ENCODE measurements at regions not wholly inside any gene's neighbourhood (a gene's known extent, or its start where the extent isn't known, plus 50 kb on each side); places are given as distances from the start of the nearest gene placed in this dataset.

DNA sequence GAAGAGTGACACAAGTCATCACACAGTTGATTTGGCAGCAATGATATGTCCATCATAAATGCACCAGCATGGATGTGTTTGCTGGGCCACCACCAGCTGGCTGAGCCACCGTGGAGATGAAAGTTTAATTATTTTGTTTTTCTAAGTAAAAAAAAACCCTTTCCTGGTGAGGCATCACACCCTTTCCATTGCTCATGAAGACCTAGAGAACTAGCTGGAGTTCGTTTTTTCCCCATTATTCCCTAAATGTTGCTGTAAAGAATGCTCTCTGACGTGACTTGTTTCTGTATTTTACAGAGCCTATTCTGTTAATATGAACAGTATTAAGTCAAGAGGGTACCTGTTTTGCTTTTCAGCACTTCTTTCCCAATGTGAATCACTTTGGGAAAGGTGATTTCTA lies 257.9 kb downstream of the MSRB3 start:
- Histone ChIP-seq H3K4me3 (replicated peaks in 1 of 4; ENCODE audit: control extremely low read depth in 1 of 4, insufficient read depth in 1 of 4, low read depth in 3 of 4, low read length in 4 of 4) (no peak overlapping the region), H3K4me2 (ENCODE audit: extremely low read depth, insufficient read depth, low read length) (no peak overlapping the region), H3K4me1 (ENCODE audit: control insufficient read depth, extremely low read depth, insufficient read depth, low read length) (peaks cover 34% of the 10 kb centered on the region), H3K9me3 (ENCODE audit: control insufficient read depth, insufficient read depth, low read depth, low read length) (no peaks in the 10 kb centered on the region), H2AFZ (ENCODE audit: low read length) (no peak overlapping the region), H3K79me2 (ENCODE audit: control insufficient read depth, insufficient read depth, low read length) (no peaks in the 10 kb centered on the region), H3K27ac (ENCODE audit: insufficient read depth, low read length) (peak overlapping the region; percentile 86), H3K9ac (ENCODE audit: insufficient read depth, low read length) (no peak overlapping the region), H3K36me3 (ENCODE audit: control insufficient read depth, insufficient read depth, low read length) (no peaks in the 10 kb centered on the region), H4K20me1 (ENCODE audit: control insufficient read depth, extremely low read depth, insufficient read depth, low read length) (no peaks in the 10 kb centered on the region), H3K27me3 (ENCODE audit: control insufficient read depth, insufficient read depth, low read length) (no peaks in the 10 kb centered on the region)
- DNase-seq (ENCODE audit: low read depth in 2 of 2): no peak
- TF ChIP-seq EZH2 (IDR thresholded peaks at IDR 0.05; ENCODE audit: low read length, missing control alignments): no peak
- TF ChIP-seq, protein P1, sequence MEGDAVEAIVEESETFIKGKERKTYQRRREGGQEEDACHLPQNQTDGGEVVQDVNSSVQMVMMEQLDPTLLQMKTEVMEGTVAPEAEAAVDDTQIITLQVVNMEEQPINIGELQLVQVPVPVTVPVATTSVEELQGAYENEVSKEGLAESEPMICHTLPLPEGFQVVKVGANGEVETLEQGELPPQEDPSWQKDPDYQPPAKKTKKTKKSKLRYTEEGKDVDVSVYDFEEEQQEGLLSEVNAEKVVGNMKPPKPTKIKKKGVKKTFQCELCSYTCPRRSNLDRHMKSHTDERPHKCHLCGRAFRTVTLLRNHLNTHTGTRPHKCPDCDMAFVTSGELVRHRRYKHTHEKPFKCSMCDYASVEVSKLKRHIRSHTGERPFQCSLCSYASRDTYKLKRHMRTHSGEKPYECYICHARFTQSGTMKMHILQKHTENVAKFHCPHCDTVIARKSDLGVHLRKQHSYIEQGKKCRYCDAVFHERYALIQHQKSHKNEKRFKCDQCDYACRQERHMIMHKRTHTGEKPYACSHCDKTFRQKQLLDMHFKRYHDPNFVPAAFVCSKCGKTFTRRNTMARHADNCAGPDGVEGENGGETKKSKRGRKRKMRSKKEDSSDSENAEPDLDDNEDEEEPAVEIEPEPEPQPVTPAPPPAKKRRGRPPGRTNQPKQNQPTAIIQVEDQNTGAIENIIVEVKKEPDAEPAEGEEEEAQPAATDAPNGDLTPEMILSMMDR (conservative IDR thresholded peaks at IDR 0.05 in 1 of 2, IDR thresholded peaks at IDR 0.05 in 1 of 2; ENCODE audit: low read depth in 1 of 2, low read length in 2 of 2): no peak

DNA sequence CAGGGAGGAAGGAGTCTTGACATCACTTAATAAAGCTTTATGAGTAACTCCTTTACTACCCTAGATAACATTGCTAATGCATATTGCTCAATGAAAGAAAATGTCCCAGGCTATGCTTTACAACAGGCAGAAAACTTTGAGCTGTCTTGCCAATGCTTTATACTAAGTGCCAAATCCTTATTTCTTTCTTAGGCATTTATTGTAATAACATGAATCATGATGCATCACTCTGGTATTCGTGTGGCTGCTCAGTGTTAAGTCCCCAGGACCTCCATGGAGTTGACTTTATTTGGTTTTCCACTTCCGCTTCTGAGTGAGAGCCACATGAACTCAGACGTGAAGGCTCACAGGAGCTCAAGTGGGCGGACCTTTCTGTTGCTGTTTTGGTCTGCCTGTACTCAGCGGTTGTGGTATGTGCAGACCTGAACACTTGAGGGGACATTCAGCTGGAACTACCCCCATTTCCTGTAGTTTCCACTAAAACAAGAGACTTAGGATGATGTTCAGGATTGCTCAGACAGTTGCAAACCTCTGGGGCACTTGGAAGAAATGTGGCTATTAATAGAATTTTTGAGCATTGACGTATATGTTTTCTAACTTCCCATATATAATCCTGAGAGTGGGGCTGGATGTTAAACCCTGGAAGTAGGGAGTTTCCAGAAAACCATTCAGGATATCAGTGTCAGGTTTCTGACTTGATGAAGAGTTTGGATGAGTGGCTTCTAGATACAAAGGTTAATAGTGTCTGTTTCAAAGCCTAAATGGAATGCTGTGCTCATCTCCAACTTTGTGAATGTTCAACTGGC lies 258.6 kb downstream of the MSRB3 start:
- Histone ChIP-seq H3K9ac (ENCODE audit: insufficient read depth, low read length) (no peak overlapping the region), H3K9me3 (ENCODE audit: control insufficient read depth, insufficient read depth, low read depth, low read length) (no peaks in the 10 kb centered on the region), H3K27ac (ENCODE audit: insufficient read depth, low read length) (peak overlapping the region; percentile 86), H3K36me3 (ENCODE audit: control insufficient read depth, insufficient read depth, low read length) (no peaks in the 10 kb centered on the region), H3K27me3 (ENCODE audit: control insufficient read depth, insufficient read depth, low read length) (no peaks in the 10 kb centered on the region), H2AFZ (ENCODE audit: low read length) (no peak overlapping the region), H4K20me1 (ENCODE audit: control insufficient read depth, extremely low read depth, insufficient read depth, low read length) (no peaks in the 10 kb centered on the region), H3K4me1 (ENCODE audit: control insufficient read depth, extremely low read depth, insufficient read depth, low read length) (peaks cover 28% of the 10 kb centered on the region), H3K4me2 (ENCODE audit: extremely low read depth, insufficient read depth, low read length) (peak overlapping the region; percentile 17), H3K79me2 (ENCODE audit: control insufficient read depth, insufficient read depth, low read length) (no peaks in the 10 kb centered on the region), H3K4me3 (replicated peaks in 1 of 4; ENCODE audit: control extremely low read depth in 1 of 4, insufficient read depth in 1 of 4, low read depth in 3 of 4, low read length in 4 of 4) (no peak overlapping the region)
- no peak for TF ChIP-seq EZH2 (IDR thresholded peaks at IDR 0.05; ENCODE audit: low read length, missing control alignments)
- TF ChIP-seq, protein P1 (conservative IDR thresholded peaks at IDR 0.05 in 1 of 2, IDR thresholded peaks at IDR 0.05 in 1 of 2; ENCODE audit: low read depth in 1 of 2, low read length in 2 of 2): no peak
- peak; percentile 100 for DNase-seq (ENCODE audit: low read depth in 2 of 2)

DNA sequence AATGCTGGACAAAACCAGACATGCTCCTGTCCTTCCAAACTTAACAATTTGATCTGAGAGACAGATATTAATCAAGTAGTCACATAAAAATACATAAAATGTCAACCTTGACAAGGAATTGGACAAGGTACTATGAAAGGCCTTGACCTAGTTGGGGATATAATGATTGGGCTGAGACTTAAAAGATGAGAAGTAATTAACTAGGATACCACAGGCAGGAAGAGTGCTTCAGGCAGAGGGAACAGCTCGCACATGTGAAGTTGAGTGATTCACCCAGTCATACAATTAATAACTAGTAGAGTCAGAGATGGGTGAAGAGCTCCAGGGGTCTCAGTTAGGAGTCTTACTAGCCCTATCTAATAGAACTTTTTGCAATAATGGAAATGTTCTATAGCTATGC lies 259.5 kb downstream of the MSRB3 start:
- Histone ChIP-seq H3K27me3 (ENCODE audit: control insufficient read depth, insufficient read depth, low read length) (no peaks in the 10 kb centered on the region), H3K79me2 (ENCODE audit: control insufficient read depth, insufficient read depth, low read length) (no peaks in the 10 kb centered on the region), H3K4me1 (ENCODE audit: control insufficient read depth, extremely low read depth, insufficient read depth, low read length) (peaks cover 21% of the 10 kb centered on the region), H2AFZ (ENCODE audit: low read length) (no peak overlapping the region), H3K27ac (ENCODE audit: insufficient read depth, low read length) (peak overlapping the region; percentile 75), H3K36me3 (ENCODE audit: control insufficient read depth, insufficient read depth, low read length) (no peaks in the 10 kb centered on the region), H3K4me2 (ENCODE audit: extremely low read depth, insufficient read depth, low read length) (no peak overlapping the region), H3K4me3 (replicated peaks in 1 of 4; ENCODE audit: control extremely low read depth in 1 of 4, insufficient read depth in 1 of 4, low read depth in 3 of 4, low read length in 4 of 4) (no peak overlapping the region), H3K9me3 (ENCODE audit: control insufficient read depth, insufficient read depth, low read depth, low read length) (no peaks in the 10 kb centered on the region), H3K9ac (ENCODE audit: insufficient read depth, low read length) (no peak overlapping the region), H4K20me1 (ENCODE audit: control insufficient read depth, extremely low read depth, insufficient read depth, low read length) (no peaks in the 10 kb centered on the region)
- no peak for DNase-seq (ENCODE audit: low read depth in 2 of 2)
- TF ChIP-seq, protein P1 (conservative IDR thresholded peaks at IDR 0.05 in 1 of 2, IDR thresholded peaks at IDR 0.05 in 1 of 2; ENCODE audit: low read depth in 1 of 2, low read length in 2 of 2): no peak
- no peak for TF ChIP-seq EZH2 (IDR thresholded peaks at IDR 0.05; ENCODE audit: low read length, missing control alignments)

Data from fibroblast of lung (primary cell).